SK-N-SH (cell line): ENCODE measurements at regions not wholly inside any gene's neighbourhood (a gene's known extent, or its start where the extent isn't known, plus 50 kb on each side); places are given as distances from the start of the nearest gene placed in this dataset.

ENCODE experiments used
- CTCF ChIP-seq: fragments of 200-600 bp; sonication (generic); IDR thresholded peaks from 2 replicates; pipeline ENCODE4 v1.6.1; 2017; ENCODE audit warnings: antibody characterized with exemption, mild to moderate bottlenecking, moderate library complexity
- ELF1 ChIP-seq: IDR thresholded peaks from 2 replicates; pipeline ENCODE4 v1.4.0; 2012

GRCh38 chrX:3532581-3533085 lies 180.8 kb downstream of the PRKX start:
- no peak for TF ChIP-seq ELF1
- TF ChIP-seq CTCF: no peak
